Activated T-helper 2 cell treated with anti-CD3 and anti-CD28 coated beads, Interferon-gamma antibody, Interleukin-2, Interleukin-4, amounts not matched to agents 10 μg/mL and 5 μg/mL and 100 μg/mL, durations not matched to agents 14 hours and 24 hours and 36 hours (primary cell): ENCODE measurements at regions not wholly inside any gene's neighbourhood (a gene's known extent, or its start where the extent isn't known, plus 50 kb on each side); places are given as distances from the start of the nearest gene placed in this dataset.

ENCODE experiments used
- DNase-seq: peaks from one replicate; pipeline ENCODE4 v3.0.0; 2021; ENCODE audit warnings: low spot score
- H3K27ac Mint-ChIP-seq: one replicate; pipeline ENCODE4 v1.8.0; 2021; ENCODE audit warnings: mixed read lengths
- H3K27me3 Mint-ChIP-seq: one replicate; pipeline ENCODE4 v1.8.0; 2021; ENCODE audit warnings: low read depth, mixed read lengths
- H3K36me3 Mint-ChIP-seq: one replicate; pipeline ENCODE4 v1.8.0; 2021; ENCODE audit warnings: low read depth, mixed read lengths
- H3K4me1 Mint-ChIP-seq: one replicate; pipeline ENCODE4 v1.8.0; 2021; ENCODE audit warnings: low read depth, mixed read lengths
- H3K4me3 Mint-ChIP-seq: one replicate; pipeline ENCODE4 v1.8.0; 2021; ENCODE audit warnings: low read depth, mild to moderate bottlenecking, moderate library complexity, mixed read lengths
- H3K9me3 Mint-ChIP-seq: one replicate; pipeline ENCODE4 v1.8.0; 2021; ENCODE audit warnings: mixed read lengths
- intact Hi-C: fragments of 100-400 bp; cut with micrococcal nuclease; formaldehyde crosslinking; loops from one replicate; pipeline ENCODE4 v1.15.1; 2023

DNA sequence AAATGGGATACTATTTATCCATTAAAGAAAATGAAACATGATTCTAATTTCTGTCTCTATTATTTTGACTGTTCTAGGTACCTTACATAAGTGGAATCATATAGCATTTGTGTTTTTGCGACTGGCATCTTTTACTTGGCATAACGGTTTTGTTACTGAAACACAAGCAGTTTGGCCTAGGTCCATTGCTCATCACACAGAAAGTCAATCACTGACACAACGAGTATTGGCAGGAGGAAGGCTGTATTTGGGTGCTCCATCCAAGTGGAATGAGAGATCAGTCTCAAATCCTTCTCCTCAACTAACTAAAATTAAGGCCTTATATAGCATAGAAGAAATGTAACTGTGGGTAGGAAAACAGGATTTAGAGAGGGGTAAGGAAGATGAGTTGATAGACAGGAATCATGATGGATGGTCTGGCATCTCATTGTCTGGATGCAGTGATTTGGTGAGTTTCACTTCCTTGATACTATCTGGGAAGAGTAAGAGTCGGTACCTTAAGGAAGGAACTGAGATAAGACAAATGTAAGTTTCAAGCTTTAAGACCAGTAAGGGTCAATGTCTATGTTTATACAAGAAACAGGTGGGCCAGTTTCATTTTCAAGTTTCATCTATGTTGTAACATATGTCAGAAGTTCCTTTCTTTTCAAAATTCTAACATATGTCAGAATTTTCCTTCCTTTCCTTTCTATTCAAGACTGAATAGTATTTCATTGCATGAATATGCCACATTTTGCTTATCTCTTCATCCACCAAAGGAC, 276.9 kb upstream of the RAB6C start:
- H3K4me3 Mint-ChIP-seq = no peak overlapping the region
- H3K9me3 Mint-ChIP-seq = no peaks in the 10 kb centered on the region
- H3K27ac Mint-ChIP-seq = no peak overlapping the region
- no peaks in the 10 kb centered on the region for H3K36me3 Mint-ChIP-seq
- intact Hi-C loops = no loop called here
- H3K4me1 Mint-ChIP-seq = no peaks in the 10 kb centered on the region
- DNase-seq = no peak
- H3K27me3 Mint-ChIP-seq = no peaks in the 10 kb centered on the region

- Mint-ChIP-seq H3K27me3 (no peaks in the 10 kb centered on the region), H3K4me3 (no peak overlapping the region), H3K9me3 (no peaks in the 10 kb centered on the region), H3K36me3 (no peaks in the 10 kb centered on the region), H3K27ac (no peak overlapping the region), H3K4me1 (no peaks in the 10 kb centered on the region)
- DNase-seq = no peak
- intact Hi-C loops = no loop called here
Observed at GRCh38 chr2:129705085-129705484, 274.4 kb upstream of the RAB6C start.

- intact Hi-C loops = no loop called here
- Mint-ChIP-seq H3K9me3 (no peaks in the 10 kb centered on the region), H3K27ac (no peak overlapping the region), H3K36me3 (no peaks in the 10 kb centered on the region), H3K27me3 (no peaks in the 10 kb centered on the region), H3K4me1 (no peaks in the 10 kb centered on the region), H3K4me3 (no peak overlapping the region)
- no peak for DNase-seq
Observed at GRCh38 chr2:129707800-129708199, 271.7 kb upstream of the RAB6C start.

DNA sequence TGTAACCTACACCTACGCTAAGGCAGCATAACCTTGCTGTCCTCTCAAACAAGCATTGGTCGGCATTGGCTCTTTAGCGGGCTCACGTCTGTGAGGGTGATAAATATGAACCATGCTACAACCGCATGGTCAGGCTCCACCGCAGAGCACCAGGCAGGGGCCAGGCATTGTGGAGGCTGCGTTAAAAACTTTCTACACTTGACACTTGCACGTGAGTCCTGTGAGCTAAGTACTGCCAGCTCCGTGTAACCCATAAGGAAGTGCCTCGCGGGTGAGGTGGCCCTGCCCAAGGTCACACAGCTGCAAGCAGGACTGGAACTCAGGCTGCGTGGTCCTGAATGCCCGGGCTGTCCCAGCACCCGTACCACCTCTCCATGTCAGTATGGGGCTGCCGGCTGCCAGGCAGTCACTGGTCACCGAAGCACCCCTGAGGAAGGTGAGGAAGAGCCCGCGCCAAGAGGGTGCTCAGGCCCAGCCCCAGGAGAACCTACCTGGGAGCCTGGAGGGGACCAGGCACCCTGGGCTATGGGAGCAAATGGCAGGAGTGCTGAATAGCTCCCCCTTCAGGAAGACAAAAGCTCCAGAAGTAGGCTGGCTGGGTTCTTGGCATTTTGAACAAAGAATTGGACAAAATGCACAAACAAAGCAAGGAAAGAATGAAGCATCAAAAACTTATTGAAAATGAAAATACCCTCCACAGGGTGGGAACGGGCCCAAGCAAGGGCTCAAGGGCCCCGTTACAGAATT, 271.1 kb upstream of the RAB6C start:
- Mint-ChIP-seq H3K4me3 (no peak overlapping the region), H3K9me3 (no peaks in the 10 kb centered on the region), H3K4me1 (no peaks in the 10 kb centered on the region), H3K36me3 (no peaks in the 10 kb centered on the region), H3K27ac (no peak overlapping the region), H3K27me3 (no peaks in the 10 kb centered on the region)
- intact Hi-C loops = no loop called here
- no peak for DNase-seq

GRCh38 chr2:129709001-129709955, 270.2 kb upstream of the RAB6C start:
- intact Hi-C loops = no loop called here
- H3K4me1 Mint-ChIP-seq = no peaks in the 10 kb centered on the region
- no peak overlapping the region for H3K27ac Mint-ChIP-seq
- no peaks in the 10 kb centered on the region for H3K9me3 Mint-ChIP-seq
- no peak overlapping the region for H3K4me3 Mint-ChIP-seq
- H3K36me3 Mint-ChIP-seq = no peaks in the 10 kb centered on the region
- no peak for DNase-seq
- no peaks in the 10 kb centered on the region for H3K27me3 Mint-ChIP-seq

DNA sequence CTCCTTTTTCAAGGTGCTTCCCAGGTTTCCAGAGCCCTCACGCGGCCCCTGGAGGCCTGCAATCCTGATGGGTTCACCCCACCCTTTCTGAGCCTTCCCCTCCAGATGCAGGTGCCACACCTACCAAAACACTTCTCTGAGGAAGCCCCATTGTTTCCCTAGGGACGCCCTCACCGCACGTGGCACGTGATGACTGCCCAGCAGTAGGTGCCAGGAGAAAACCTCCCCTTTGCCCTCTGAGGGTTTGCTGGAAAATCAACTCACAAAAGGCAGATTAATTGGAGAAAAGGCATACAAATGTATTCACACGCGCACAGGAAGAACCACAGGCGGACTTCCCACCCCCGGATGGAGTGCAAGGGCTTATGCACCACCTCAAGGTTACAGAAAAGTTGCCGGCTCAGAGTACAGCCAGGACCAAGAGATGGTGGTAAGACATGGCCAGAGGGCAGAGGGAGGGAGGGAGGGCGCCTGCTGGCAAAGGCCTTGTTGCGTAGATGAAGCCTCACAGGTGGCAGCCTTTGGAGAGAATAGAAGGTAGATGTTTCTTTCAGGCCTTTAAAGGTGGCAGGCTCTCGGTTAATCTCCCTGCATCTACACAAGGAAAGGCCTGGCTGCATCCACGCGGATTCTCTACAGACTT, 269.4 kb upstream of the RAB6C start:
- H3K4me1 Mint-ChIP-seq = no peaks in the 10 kb centered on the region
- H3K4me3 Mint-ChIP-seq = no peak overlapping the region
- no peak for DNase-seq
- no peak overlapping the region for H3K27ac Mint-ChIP-seq
- no peaks in the 10 kb centered on the region for H3K27me3 Mint-ChIP-seq
- no peaks in the 10 kb centered on the region for H3K36me3 Mint-ChIP-seq
- no peaks in the 10 kb centered on the region for H3K9me3 Mint-ChIP-seq
- intact Hi-C loops = no loop called here

DNA sequence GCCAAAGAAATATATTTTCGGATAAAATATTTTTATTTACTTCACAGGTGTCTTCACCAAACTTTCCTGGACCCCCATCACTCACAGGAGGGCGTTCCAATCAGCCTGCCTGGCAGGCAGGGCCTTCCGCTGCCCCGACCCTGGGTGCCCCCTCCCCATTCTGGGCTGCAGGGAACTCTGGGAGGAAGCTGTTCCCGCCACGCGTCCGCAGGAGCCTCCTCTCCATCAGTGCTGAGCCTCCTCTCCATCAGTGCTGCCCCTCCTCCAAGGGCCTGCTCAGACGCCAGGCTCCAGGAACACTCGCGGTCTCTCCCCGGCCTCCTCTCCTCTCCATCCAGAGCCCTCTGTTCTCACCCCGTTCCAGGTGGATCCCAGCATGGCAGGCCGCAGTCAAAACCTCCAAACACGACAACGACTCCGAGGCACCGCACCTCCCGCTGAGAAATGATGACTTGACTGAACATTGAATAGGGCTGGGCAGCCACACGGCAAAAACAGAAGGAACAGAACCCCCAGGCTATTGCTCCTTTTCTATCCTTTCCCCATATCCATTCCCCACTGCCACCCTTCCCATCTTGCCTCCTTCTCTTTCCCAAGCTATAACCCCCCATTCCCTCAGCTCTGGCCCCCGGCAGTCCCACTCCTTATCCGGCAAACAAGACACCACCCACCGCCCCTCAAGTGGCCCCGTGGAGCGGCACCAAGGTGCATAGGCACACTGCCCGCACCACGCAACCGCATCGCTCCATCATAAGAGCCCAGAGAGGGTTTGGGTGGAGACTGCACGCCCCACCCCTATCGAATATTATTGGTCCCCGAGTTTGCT, 268.6 kb upstream of the RAB6C start:
- Mint-ChIP-seq H3K27ac (no peak overlapping the region), H3K4me1 (no peaks in the 10 kb centered on the region), H3K4me3 (no peak overlapping the region), H3K9me3 (no peaks in the 10 kb centered on the region), H3K27me3 (no peaks in the 10 kb centered on the region), H3K36me3 (no peaks in the 10 kb centered on the region)
- intact Hi-C loops = no loop called here
- DNase-seq = no peak

DNA sequence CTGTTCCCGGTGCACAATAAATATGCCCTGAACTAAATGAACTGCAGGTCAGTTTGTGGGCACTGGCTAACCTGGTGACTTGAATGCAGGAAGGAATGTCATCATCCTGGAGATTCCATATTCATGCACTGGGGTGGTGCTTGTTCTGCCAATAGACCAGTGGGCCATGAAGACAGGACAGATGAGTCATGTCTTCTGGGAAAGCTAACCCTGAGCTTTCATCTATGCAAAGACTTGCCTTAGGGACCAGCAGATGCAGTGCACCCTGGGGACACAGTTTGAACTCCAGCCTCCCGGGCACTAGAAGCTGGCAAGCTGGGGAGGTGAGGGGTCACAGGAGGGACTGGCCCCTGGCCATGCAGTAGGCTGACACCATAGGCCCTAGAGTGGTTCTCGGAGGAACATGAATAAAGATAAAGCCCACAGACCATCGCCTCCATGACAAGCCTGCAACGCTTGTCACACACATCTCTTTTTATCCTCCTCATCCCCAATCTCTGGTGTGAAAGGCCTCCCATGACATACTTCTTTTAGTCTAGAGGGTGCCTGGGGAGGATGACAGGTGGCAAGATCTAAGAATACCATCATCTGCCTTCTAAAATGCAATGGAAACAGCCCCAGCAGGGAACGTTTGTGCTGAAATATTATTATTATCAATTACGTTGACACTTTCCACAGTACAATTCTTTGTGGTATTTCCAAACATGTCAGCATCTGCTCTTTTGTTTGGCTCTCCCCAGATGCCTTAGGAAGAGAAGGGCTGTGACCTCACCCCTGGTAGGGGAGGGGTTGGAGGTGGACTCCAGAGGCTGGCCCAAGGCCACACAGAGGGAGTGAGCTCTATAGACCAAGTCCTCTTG, 267.4 kb upstream of the RAB6C start:
- DNase-seq = no peak
- Mint-ChIP-seq H3K36me3 (no peaks in the 10 kb centered on the region), H3K27me3 (no peaks in the 10 kb centered on the region), H3K4me1 (no peaks in the 10 kb centered on the region), H3K27ac (no peak overlapping the region), H3K4me3 (no peak overlapping the region), H3K9me3 (no peaks in the 10 kb centered on the region)
- intact Hi-C loops = no loop called here

GRCh38 chr2:129712676-129712985, 266.8 kb upstream of the RAB6C start:
- no peaks in the 10 kb centered on the region for H3K9me3 Mint-ChIP-seq
- no peak for DNase-seq
- no peaks in the 10 kb centered on the region for H3K4me1 Mint-ChIP-seq
- no peaks in the 10 kb centered on the region for H3K27me3 Mint-ChIP-seq
- H3K27ac Mint-ChIP-seq = no peak overlapping the region
- no peaks in the 10 kb centered on the region for H3K36me3 Mint-ChIP-seq
- H3K4me3 Mint-ChIP-seq = no peak overlapping the region
- intact Hi-C loops = no loop called here

- no peaks in the 10 kb centered on the region for H3K4me1 Mint-ChIP-seq
- no peaks in the 10 kb centered on the region for H3K9me3 Mint-ChIP-seq
- no peaks in the 10 kb centered on the region for H3K36me3 Mint-ChIP-seq
- no peak for DNase-seq
- H3K27me3 Mint-ChIP-seq = no peaks in the 10 kb centered on the region
- H3K27ac Mint-ChIP-seq = no peak overlapping the region
- intact Hi-C loops = no loop called here
- H3K4me3 Mint-ChIP-seq = no peak overlapping the region
Observed at GRCh38 chr2:129713337-129713736, 266.1 kb upstream of the RAB6C start.

DNA sequence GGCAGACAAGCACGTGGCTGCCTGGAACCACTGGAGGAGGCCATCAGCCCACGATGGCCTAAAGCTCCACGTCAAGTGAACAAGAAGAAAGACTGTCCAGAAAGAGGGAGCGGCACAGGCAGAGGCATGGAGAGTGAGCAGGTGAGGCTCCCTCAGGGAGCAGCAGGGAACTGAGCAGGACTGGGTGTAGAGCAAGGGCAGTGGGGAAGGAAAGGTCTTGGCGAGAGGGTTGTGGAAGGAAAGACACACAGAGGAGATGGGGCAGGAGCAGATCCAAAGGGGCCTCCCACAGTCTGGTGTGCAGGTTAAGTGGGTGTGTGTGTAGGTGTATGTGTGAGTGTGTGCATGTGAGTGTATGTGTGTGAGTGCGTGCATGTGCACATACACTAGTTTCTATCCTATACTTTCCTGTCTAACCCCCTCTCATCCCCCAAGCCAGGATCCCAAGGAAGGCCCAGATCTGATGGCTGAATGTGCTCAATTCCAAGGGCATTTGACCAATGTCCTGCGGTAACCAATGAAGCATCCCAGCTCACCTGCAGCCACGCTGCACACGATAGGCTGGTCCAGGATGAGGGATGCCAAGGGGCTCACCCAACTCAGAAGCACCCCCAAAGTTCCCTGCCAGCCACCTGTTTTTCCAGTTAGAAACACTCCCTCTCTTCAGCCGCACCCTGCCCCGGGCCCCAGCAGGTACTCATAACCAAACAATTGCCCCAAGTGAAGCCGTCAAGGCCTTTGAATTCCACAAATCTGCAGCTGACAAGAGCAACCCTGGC, 262.5 kb upstream of the RAB6C start:
- DNase-seq = no peak
- Mint-ChIP-seq H3K27me3 (no peaks in the 10 kb centered on the region), H3K4me1 (no peaks in the 10 kb centered on the region), H3K9me3 (no peaks in the 10 kb centered on the region), H3K36me3 (no peaks in the 10 kb centered on the region), H3K27ac (no peak overlapping the region), H3K4me3 (no peak overlapping the region)
- intact Hi-C loops = no loop called here
